HepG2 (cell line): ENCODE measurements at regions not wholly inside any gene's neighbourhood (a gene's known extent, or its start where the extent isn't known, plus 50 kb on each side); places are given as distances from the start of the nearest gene placed in this dataset.
A peak's percentile ranks its signal among the peaks of the same experiment; 100 is the strongest.

Source experiments
- ADNP ChIP-seq: sonication (generic); formaldehyde crosslinking; IDR thresholded peaks from 2 replicates; pipeline ENCODE4 v1.4.0; 2020; ENCODE audit warnings: missing genetic modification reagents
- IRF9 ChIP-seq: sonication (generic); formaldehyde crosslinking; IDR thresholded peaks from 2 replicates; pipeline ENCODE4 v1.8.0; 2022; ENCODE audit warnings: missing genetic modification reagents, mild to moderate bottlenecking, borderline replicate concordance
- KMT2A ChIP-seq: sonication (generic); formaldehyde crosslinking; IDR thresholded peaks from 2 replicates; pipeline ENCODE4 v1.4.0; 2020; ENCODE audit warnings: missing genetic modification reagents
- U2AF2 ChIP-seq: fragments of 200-400 bp; formaldehyde crosslinking; IDR thresholded peaks from 2 replicates; pipeline ENCODE4 v1.6.1; 2017; ENCODE audit warnings: low read depth, mild to moderate bottlenecking, low read length
- UBTF ChIP-seq: sonication (generic); formaldehyde crosslinking; IDR thresholded peaks from 2 replicates; pipeline ENCODE4 v1.4.0; 2020; ENCODE audit warnings: mild to moderate bottlenecking, missing genetic modification reagents
- ZBED4 ChIP-seq: sonication (generic); formaldehyde crosslinking; IDR thresholded peaks from 2 replicates; pipeline ENCODE4 v1.4.0; 2020; ENCODE audit warnings: missing genetic modification reagents, borderline replicate concordance
- ZNF333 ChIP-seq: sonication (generic); formaldehyde crosslinking; IDR thresholded peaks from 2 replicates; pipeline ENCODE4 v1.4.0; 2020; ENCODE audit warnings: mild to moderate bottlenecking, missing genetic modification reagents, borderline replicate concordance
- ZNF468 ChIP-seq: sonication (generic); formaldehyde crosslinking; IDR thresholded peaks from 2 replicates; pipeline ENCODE4 v1.8.0; 2022; ENCODE audit warnings: mild to moderate bottlenecking, moderate library complexity, missing genetic modification reagents
- ZNF543 ChIP-seq: sonication (generic); formaldehyde crosslinking; IDR thresholded peaks from 2 replicates; pipeline ENCODE4 v1.4.0; 2020; ENCODE audit warnings: mild to moderate bottlenecking, missing genetic modification reagents
- ZNF597 ChIP-seq: sonication (generic); formaldehyde crosslinking; IDR thresholded peaks from 2 replicates; pipeline ENCODE4 v1.5.0; 2020; ENCODE audit warnings: missing genetic modification reagents
- ZNF687 ChIP-seq: sonication (generic); formaldehyde crosslinking; IDR thresholded peaks from 2 replicates; pipeline ENCODE4 v1.5.1; 2020; ENCODE audit warnings: mild to moderate bottlenecking, missing genetic modification reagents, moderate library complexity
- ZNF709 ChIP-seq: sonication (generic); formaldehyde crosslinking; IDR thresholded peaks from 2 replicates; pipeline ENCODE4 v1.5.0; 2020; ENCODE audit warnings: mild to moderate bottlenecking, missing genetic modification reagents
- ZNF83 ChIP-seq: sonication (generic); formaldehyde crosslinking; IDR thresholded peaks from 2 replicates; pipeline ENCODE4 v1.4.0; 2020; ENCODE audit warnings: missing genetic modification reagents, mild to moderate bottlenecking, borderline replicate concordance
- ZUFSP ChIP-seq: sonication (generic); formaldehyde crosslinking; IDR thresholded peaks from 2 replicates; pipeline ENCODE4 v1.9.0; 2021; ENCODE audit warnings: missing genetic modification reagents, mild to moderate bottlenecking, borderline replicate concordance

- TF ChIP-seq ZNF687 (CRISPR knock-in tag) (peak; percentile 48), ZNF597 (CRISPR knock-in tag) (no peak), ZUFSP (CRISPR knock-in tag) (no peak), U2AF2 (no peak), ZNF333 (no peak), ZNF468 (CRISPR knock-in tag) (no peak), ZNF543 (CRISPR knock-in tag) (no peak), UBTF (CRISPR knock-in tag) (no peak), ZNF709 (CRISPR knock-in tag) (no peak), ADNP (CRISPR knock-in tag) (no peak), KMT2A (0 out of 2 replicates have a peak, but pooled peaks have one; percentile 41), ZBED4 (CRISPR knock-in tag) (no peak), ZNF83 (CRISPR knock-in tag) (no peak), IRF9 (no peak)
Observed at GRCh38 chr3:150183678-150184425, 213.2 kb upstream of the PFN2 start (continued).
